Small intestine (tissue), 7 donors: ENCODE measurements at regions not wholly inside any gene's neighbourhood (a gene's known extent, or its start where the extent isn't known, plus 50 kb on each side); places are given as distances from the start of the nearest gene placed in this dataset.

ENCODE experiments used
- DNase-seq, 2 donors: peaks; one replicate each; pipeline versions ENCODE4 v3.0.0 to v3.0.0-alpha.2; 2013
- FAIRE-seq: peaks from 2 replicates; lab custom pipeline; 2012; peaks lifted over from hg19 to GRCh38; lab: Jason Lieb, UNC
- H3K27ac ChIP-seq, 3 donors: one replicate each; pipeline ENCODE4 v1.5.1; 2013; ENCODE audit warnings: low read length in 2 of 3, mild to moderate bottlenecking in 2 of 3, control low read depth in 1 of 3, inconsistent platforms in 1 of 3, low read depth in 1 of 3, moderate library complexity in 1 of 3
- H3K27me3 ChIP-seq, 3 donors: one replicate each; pipeline ENCODE4 v1.6.1; 2013; ENCODE audit warnings: low read length in 3 of 3, inconsistent platforms in 1 of 3; ENCODE audit not compliant: control insufficient read depth in 3 of 3, insufficient read depth in 3 of 3
- H3K36me3 ChIP-seq, 3 donors: one replicate each; pipeline ENCODE4 v1.6.1; 2013; ENCODE audit warnings: low read length in 3 of 3, inconsistent platforms in 1 of 3, low read depth in 1 of 3, mild to moderate bottlenecking in 1 of 3, moderate library complexity in 1 of 3; ENCODE audit not compliant: control insufficient read depth in 3 of 3, insufficient read depth in 2 of 3
- H3K4me1 ChIP-seq, 3 donors: one replicate each; pipeline ENCODE4 v1.6.1; 2013; ENCODE audit warnings: low read length in 2 of 3, inconsistent platforms in 1 of 3, low read depth in 1 of 3, mild to moderate bottlenecking in 1 of 3, moderate library complexity in 1 of 3; ENCODE audit not compliant: control insufficient read depth in 3 of 3, insufficient read depth in 2 of 3
- H3K4me3 ChIP-seq, 3 donors: one replicate each; pipeline ENCODE4 v1.5.1; 2013; ENCODE audit warnings: low read length in 3 of 3, control low read depth in 1 of 3, inconsistent platforms in 1 of 3, low read depth in 1 of 3, mild to moderate bottlenecking in 1 of 3, moderate library complexity in 1 of 3
- H3K9me3 ChIP-seq, 2 donors: one replicate each; pipeline ENCODE4 v1.6.1; 2013; ENCODE audit warnings: low read depth in 1 of 2, low read length in 1 of 2; ENCODE audit not compliant: control insufficient read depth in 2 of 2, insufficient read depth in 1 of 2
- whole genome bisulfite sequencing, 3 donors: extraction: QIAGEN DNeasy Blood & Tissue Kit; methylation state at CpG; one replicate each; pipeline ENCODE4 v1.1.7; 2013; 5-methylcytosine and 5-hydroxymethylcytosine counted together
- donor health status: healthy with polysubstance abuse.
- donor health status: control.
- donor health status: control.
- donor health status: Bipolar disorder and iron deficiency.
- donor health status: healthy.

DNA sequence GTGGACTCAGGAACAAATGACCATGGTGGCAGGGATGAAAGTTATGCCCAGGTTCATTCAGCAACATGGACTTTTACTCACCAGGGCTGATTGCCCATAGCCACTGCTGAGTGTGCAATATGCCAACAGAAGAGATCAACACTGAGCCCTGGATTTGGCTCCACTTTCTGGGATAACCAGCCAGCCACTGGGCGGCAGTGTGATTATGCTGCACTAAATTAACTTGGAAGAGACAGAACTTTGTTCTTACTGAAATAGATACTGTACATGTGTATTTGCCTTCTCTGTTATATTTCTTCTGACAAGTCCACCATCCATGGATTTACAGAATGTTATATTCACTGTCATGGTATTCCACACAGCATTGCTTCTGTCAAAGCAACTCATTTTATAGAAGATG is 257.4 kb downstream of the TDRD3 start:
- no peaks in the 10 kb centered on the region for H3K27me3 ChIP-seq
- DNase-seq, result peak; percentile 37 to 53
- FAIRE-seq, result no peak
- H3K4me1 ChIP-seq, result no peaks in the 10 kb centered on the region
- H3K4me3 ChIP-seq, result no peak overlapping the region
- no peaks in the 10 kb centered on the region for H3K9me3 ChIP-seq
- no peak overlapping the region for H3K27ac ChIP-seq
- no peaks in the 10 kb centered on the region for H3K36me3 ChIP-seq
- 0 to 37% (median 15%) methylated on average over 1 of the region's 1 CpG for WGBS, 3 donors

DNA sequence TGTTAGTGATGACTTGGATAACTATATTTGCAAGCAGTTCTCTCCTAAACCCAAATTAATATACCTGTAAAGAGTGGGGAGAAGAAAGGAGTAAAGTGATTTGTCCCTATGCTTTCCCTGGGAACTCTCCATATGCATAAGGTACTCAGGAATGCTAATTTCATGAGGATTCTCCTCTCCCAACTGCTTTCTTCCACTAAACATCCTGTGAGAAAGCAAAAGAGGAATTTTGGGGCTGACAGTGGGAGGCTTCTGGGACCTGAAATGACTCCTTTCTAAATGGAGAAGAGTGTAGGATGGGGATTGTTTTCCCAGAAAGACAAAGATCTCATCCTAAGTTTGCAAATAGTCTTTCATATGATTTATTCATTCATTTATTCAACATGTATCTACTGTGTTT is 250.5 kb downstream of the TDRD3 start:
- Histone ChIP-seq H3K4me3 (no peak overlapping the region), H3K4me1 (no peaks in the 10 kb centered on the region), H3K27ac (no peak overlapping the region), H3K36me3 (no peaks in the 10 kb centered on the region), H3K27me3 (peaks cover 0 to 4% (median 0%) of the 10 kb centered on the region in 3 donors), H3K9me3 (no peaks in the 10 kb centered on the region)
- DNase-seq, result no peak
- FAIRE-seq, result no peak

DNA sequence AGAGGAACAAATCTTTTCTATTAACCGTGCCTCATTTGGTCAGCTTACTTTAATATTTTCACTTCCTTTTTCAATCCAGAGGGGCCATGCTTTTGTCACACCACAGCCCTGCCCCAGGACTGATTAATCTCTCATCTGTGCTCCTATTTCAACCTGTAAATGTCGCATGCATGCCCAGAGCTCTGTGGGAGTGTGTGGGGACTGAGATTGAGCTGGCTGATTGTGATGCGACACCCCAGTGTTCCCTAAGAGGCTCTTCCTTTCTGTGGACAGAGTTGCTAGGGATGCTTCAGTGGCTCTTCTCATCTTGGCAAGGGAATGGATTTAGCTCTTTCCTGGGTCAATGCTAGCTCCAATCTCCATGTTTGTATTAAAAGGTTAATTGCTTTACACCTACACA is 249.6 kb downstream of the TDRD3 start:
- Histone ChIP-seq H3K4me3 (no peak overlapping the region), H3K9me3 (no peaks in the 10 kb centered on the region), H3K36me3 (no peaks in the 10 kb centered on the region), H3K27me3 (peaks cover 0 to 4% (median 0%) of the 10 kb centered on the region in 3 donors), H3K4me1 (no peaks in the 10 kb centered on the region), H3K27ac (no peak overlapping the region)
- WGBS, 3 donors, result 76 to 81% (median 80%) methylated on average over 3 of the region's 3 CpGs
- no peak for DNase-seq
- no peak for FAIRE-seq

DNA sequence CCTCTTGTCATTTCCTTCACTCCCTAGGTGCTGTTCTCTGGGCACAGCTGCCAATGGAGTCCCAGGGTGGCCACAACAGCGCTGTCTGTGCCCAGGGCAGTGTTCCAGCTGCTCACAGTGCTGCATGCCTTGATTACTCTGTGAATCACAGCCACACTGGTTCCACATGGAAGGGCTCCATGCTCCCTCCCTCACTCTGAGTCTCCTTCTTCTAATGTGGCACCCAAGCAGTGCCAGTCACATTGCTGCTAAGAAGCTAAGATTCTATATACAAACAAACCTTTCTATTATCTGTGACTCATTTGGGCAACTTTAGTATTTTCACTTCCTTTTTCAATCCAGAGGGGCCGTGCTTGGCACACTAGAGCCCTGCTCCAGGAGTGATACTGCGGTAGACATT is 248.7 kb downstream of the TDRD3 start:
- 68 to 87% (median 79%) methylated on average over 3 of the region's 3 CpGs for WGBS, 3 donors
- H3K27me3 ChIP-seq, result peaks cover 0 to 4% (median 0%) of the 10 kb centered on the region in 3 donors
- no peaks in the 10 kb centered on the region for H3K4me1 ChIP-seq
- H3K27ac ChIP-seq, result no peak overlapping the region
- H3K4me3 ChIP-seq, result no peak overlapping the region
- no peak for FAIRE-seq
- no peak for DNase-seq
- no peaks in the 10 kb centered on the region for H3K36me3 ChIP-seq
- no peaks in the 10 kb centered on the region for H3K9me3 ChIP-seq

DNA sequence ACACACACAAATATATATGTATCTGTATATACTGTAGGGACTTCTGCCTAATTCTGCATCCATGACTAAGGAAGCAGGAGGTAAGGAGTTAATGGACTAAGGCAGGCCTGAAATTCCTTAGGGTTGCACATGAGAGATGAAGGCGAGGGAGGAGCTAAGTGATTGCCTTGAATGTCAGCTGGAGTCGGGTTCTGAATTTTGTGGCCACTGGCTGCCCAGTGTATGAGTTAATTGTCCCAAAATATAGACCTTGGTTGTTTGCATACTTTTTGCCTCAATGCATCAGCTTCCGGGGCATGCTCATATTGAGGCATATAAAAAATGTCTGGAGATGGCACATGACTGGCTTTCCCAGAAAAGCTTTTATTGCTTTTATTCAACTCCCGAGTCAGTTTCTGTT is 245.5 kb downstream of the TDRD3 start:
- no peaks in the 10 kb centered on the region for H3K4me1 ChIP-seq
- H3K36me3 ChIP-seq, result no peaks in the 10 kb centered on the region
- no peak overlapping the region for H3K27ac ChIP-seq
- FAIRE-seq (no peak), DNase-seq (no peak)
- peaks cover 0 to 4% (median 0%) of the 10 kb centered on the region in 3 donors for H3K27me3 ChIP-seq
- 35 to 41% (median 35%) methylated on average over 4 of the region's 4 CpGs for WGBS, 3 donors
- no peaks in the 10 kb centered on the region for H3K9me3 ChIP-seq
- H3K4me3 ChIP-seq, result no peak overlapping the region

DNA sequence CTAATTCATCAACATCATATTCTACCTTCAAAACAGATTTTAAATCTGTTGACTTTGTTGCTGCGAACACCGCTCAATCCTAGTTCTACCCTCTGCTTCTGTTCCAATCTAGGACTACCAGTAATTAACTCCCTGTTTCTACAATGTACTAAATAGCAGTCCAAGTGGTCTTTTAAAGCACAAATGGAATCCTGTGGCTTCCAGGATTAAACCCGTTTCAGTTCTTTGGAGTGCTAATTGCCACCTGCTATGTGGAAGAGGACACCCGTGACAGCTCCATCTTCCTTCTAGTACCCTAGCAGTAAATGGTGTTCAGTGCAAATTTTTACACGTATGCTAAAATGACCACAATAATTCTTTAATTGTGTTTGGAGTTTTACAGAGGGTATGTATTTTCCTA is 232.1 kb downstream of the TDRD3 start:
- no peak for FAIRE-seq
- H3K4me3 ChIP-seq, result no peak overlapping the region
- WGBS, 3 donors, result 73 to 76% (median 75%) methylated on average over 5 of the region's 5 CpGs
- DNase-seq, result no peak
- no peaks in the 10 kb centered on the region for H3K27me3 ChIP-seq
- no peaks in the 10 kb centered on the region for H3K36me3 ChIP-seq
- no peaks in the 10 kb centered on the region for H3K4me1 ChIP-seq
- no peaks in the 10 kb centered on the region for H3K9me3 ChIP-seq
- no peak overlapping the region for H3K27ac ChIP-seq

DNA sequence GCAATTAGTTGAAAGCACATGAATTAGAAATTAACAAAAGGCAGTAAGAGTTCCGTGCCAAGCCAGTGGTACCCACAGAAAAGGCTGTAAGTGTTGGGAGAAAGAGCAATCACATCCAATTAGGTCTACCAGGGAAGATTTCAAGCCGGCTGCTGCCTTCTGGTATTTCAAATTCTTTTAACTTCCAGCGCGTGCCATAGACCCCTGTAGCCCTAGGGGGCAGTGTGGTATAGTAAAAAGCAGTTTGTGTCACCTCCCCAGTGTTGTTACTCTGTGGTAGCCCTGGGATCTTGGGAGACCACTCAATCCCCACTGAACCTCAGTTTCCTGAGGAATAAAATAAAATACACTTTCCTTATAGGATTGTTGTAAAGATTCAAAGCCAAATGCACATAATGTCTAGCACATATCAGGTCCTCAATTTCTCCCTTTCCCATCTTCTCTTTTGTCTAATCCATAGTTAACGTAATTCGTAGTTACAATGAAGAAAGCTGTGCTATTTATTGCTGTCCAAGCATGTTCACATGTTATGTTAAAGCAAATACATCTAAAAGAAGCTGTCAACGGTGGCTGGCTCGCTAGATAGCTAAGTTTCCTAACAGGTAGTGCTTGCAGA is 230.2 kb downstream of the TDRD3 start:
- Histone ChIP-seq H3K27ac (no peak overlapping the region), H3K27me3 (no peaks in the 10 kb centered on the region), H3K4me1 (no peaks in the 10 kb centered on the region), H3K9me3 (no peaks in the 10 kb centered on the region), H3K36me3 (no peaks in the 10 kb centered on the region), H3K4me3 (no peak overlapping the region)
- FAIRE-seq (no peak), DNase-seq (peak; percentile 21 to 28)
- 53 to 56% (median 53%) methylated on average over 8 of the region's 8 CpGs for WGBS, 3 donors
